HG03378 (cell line): ENCODE measurements at regions not wholly inside any gene's neighbourhood (a gene's known extent, or its start where the extent isn't known, plus 50 kb on each side); places are given as distances from the start of the nearest gene placed in this dataset.

Source experiments
- ATAC-seq: cut with Tn5 transposase; IDR thresholded peaks from one replicate; pipeline ENCODE4 v1.9.1; 2021; ENCODE audit warnings: mild to moderate bottlenecking, moderate library complexity; ENCODE audit not compliant: unreplicated experiment

DNA sequence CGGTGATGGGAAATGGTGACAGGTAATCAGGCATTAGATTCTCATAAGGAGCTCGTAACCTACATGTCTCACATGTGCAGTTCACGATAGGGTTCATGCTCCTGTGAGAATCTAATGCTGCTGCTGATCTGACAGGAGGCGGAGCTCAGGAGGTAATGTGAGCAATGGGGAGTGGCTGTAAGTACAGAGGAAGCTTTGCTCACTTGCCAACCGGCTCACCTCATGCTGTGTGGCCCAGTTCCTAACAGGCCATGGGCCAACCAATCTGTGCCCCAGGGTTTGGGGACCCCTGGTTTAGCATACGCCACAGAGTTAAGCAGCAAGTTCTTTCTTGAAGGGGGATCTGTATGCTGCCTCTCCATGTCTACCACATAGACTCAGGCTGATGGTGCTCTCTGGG, 133.1 kb downstream of the IQUB start:
- ATAC-seq: no peak

DNA sequence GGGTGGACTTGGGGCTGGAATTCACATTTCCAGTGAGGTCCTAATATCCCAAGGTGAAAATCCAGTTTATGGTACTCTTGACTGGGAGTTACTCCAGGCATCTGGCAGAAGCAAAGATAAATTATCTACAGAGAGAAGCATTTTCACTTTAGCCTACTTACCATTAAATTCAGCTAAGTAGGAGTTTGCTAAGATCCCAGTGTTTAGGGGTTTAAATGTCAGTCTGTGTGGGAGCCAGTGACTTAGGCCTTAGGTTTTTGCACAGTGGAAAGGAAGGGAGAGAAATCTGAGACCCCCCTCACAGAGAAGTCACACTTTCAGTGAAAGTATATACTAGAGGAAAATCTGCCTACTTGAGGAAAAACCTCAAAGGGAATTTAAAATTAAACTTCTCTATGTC, 134.2 kb downstream of the IQUB start:
- no peak for ATAC-seq

DNA sequence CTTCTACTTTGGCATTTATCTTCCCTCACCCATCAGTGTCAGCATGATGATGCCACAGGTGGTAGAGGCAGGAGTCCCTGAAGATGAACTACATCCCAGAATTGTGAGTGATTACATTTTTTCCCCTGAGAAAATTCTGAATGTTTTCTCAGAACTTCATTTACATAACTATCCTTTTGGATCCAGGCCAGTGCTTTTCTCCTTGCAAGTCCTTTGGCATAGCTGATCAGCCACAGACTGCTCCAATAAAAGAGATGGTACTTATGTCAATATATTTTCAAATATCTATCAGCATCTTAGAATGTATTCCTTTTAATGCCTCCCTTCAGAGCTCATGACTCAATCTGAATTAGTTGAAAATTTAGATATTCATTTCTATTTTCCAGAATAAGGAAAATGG, 135.5 kb downstream of the IQUB start:
- ATAC-seq: no peak

DNA sequence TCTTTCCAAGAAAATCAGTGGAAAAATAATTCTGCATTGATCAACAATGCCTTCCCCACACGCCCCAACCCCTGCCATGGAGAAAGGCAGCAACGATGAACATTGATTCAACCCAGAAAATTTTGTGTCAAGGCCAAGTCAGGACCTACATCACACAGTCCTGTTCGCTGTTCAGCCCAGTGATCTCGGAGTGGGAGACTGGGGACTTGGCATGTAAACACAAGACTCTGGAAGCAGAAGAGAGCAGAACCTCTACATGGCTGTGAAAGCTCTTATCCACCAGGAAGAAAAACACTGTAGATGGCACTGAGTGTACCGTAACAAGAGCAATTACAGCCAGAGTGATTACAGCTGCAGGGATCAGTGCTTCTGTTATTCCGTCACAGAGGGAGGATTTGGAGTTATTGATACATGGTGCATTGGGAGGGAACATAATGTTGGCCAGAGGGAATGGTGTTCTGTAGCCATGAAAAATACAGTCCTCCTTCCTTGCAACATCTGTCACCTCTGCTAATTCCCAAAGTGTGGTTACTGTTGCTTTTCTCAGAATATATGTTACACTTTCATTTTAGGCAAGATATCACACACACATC, 136.6 kb downstream of the IQUB start:
- ATAC-seq: no peak

DNA sequence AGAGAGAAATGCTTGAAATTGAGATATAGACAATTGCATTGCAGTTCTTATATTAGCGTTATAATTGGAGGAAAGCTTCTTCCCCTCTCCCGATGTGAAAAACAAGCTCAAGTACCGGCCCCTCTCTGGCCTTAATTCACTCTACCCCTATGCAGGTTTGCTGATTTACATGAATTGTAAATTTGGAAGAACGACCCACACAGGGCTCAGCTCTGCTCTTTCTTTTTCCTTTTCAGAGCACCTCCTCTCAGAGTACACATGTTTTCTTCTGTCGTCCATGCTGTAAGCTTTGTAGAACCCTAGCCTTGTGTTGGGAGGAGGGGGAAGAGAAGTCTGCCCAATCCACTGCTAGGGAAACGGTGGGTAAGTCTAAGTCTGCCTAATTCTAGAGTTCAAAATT, 140.8 kb downstream of the IQUB start:
- no peak for ATAC-seq

DNA sequence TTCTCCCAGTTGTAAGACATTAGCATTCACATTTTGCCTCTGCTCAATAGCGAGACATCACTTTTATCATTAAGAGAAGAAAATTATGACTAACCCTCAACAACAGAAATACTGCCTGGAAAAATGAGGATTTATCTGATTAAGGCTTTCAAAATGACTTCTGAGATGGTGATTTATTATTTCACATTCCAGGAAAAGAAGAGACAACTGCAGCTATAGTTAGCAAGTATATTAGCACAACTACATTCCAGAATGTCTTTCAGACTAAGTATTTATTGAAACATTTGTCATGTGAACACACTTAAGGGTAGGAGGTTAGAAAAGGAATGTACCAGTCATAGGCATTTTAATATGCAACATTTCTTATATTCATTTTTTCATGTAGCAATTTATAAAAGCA, 162.0 kb downstream of the IQUB start:
- no peak for ATAC-seq

DNA sequence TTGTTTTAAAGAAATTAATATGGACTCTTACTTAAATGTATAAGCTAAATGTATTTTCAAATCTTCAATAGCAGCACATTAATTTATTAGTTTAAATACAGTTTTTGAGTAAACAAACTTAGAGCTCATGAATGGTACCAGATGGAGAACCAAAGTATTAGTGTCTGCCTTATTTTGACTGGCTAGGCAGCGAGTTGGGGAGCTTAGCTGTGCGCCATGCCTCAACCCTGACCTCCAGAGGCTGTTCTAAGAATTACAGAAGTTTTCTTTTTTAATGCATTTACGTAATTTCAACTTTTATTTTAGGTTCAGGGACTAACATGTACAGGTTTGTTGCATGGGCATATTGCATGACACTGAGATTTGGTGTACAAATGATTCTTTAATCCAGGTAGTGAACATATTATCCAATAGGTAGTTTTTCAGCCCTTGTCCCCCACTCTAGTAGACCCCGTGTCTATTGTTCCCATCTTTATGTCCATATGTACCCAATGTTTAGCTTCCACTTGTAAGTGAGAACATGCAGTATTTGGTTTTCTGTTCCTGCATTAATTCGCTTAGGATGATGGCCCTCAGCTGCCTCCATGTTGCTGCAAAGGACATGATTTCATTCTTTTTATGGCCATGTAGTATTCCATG, 166.8 kb downstream of the IQUB start:
- ATAC-seq: peak; percentile 95

DNA sequence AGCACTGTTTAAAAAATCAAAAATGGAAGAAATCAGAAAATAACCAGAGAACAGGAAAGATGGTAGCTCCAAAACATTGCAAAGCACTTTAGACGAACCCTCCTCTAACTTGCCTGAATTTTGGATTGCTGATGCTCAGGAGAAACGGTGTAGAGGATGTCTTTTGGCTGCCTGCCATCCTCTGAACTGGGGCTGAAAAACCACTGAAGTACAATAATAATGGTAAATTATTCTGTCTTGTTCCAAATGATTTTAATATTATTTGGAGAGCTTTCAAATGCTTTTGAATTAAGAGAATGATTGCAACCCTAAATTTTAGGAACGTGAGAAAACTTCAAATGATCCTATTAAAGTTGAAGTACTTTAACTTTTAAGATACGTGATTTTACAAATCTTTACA, 167.3 kb upstream of the SLC13A1 start:
- ATAC-seq: no peak

DNA sequence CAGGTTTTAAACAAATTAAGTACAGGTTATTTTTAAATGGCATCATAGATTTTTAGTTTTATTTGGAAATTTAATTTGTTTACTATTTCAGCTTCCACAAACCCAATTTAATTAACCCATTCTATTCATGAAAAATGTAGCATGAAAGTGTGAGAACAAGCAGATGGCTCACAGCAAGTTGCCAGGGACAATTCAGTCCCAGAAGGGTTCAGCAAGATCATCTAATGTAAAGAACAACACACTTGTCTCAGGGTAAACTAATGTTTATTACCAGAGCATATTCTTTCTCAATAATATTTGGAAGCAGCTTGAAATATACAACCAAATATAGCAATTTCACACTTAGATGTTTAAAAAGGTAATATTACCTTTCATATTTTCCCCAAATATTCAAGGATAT, 166.9 kb upstream of the SLC13A1 start:
- no peak for ATAC-seq

DNA sequence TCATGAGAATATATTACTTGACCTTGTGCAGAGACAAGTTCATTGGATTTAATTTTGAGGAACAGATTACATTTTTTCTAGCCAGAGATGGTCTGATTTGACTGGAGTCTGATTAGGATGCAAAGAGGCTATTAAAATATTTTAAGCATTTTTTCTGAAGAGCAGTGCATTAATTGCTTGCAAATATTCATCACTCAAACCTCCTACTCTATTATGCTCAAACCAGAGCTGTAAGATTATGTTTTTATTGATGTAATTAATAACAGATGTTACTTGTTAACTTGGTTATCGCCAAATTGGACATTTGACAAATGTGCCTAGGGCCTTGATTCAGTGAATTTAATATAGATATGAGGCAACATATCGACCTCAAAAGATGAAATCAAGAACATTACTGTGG, 160.9 kb upstream of the SLC13A1 start:
- no peak for ATAC-seq

DNA sequence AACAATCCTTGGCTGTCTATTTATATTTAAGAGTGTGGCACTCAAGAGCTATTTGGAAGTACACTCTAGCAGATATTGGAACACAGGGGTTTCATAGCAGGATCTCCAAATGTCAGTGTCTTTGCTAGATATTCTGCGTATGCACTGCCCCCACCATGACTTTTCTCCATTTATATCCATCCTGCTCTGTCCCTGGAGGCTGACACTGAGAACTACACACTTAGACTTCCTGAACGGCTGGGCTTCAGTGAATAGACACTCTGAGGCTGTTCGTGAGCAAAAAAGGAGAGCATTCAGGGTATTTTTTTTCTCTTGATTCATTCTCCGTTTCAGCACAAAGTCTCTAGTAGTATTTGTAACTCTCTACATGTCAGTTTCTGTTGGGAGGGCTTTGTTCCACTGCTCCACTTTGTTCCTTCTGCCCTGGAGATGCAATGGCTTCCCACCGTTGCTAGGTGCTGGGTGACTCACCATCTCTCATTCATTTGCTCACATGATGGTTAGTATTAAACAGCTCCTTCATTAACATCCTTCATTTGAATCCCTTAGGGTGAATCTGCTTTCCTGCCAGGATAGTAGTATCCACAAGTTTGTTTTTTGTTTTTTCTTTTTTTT, 155.9 kb upstream of the SLC13A1 start:
- peak; percentile 52 for ATAC-seq

DNA sequence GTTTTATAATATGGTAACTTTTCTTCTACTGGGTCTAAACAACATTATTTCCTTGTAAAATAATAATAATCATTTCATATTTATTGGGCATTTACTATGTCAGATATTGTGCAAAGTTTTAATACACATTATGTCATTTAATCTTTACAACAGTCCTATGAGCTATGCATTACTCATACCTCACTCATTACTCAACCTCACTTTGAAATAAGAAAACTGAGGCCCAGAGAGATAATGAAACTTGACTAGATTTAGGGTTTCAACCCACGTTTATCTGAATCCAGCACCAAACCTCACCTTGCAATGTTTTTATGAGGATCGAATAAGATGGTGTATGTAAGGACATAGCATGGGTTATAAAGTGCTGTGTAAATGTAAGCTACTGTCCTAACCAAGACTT, 153.2 kb upstream of the SLC13A1 start:
- no peak for ATAC-seq

DNA sequence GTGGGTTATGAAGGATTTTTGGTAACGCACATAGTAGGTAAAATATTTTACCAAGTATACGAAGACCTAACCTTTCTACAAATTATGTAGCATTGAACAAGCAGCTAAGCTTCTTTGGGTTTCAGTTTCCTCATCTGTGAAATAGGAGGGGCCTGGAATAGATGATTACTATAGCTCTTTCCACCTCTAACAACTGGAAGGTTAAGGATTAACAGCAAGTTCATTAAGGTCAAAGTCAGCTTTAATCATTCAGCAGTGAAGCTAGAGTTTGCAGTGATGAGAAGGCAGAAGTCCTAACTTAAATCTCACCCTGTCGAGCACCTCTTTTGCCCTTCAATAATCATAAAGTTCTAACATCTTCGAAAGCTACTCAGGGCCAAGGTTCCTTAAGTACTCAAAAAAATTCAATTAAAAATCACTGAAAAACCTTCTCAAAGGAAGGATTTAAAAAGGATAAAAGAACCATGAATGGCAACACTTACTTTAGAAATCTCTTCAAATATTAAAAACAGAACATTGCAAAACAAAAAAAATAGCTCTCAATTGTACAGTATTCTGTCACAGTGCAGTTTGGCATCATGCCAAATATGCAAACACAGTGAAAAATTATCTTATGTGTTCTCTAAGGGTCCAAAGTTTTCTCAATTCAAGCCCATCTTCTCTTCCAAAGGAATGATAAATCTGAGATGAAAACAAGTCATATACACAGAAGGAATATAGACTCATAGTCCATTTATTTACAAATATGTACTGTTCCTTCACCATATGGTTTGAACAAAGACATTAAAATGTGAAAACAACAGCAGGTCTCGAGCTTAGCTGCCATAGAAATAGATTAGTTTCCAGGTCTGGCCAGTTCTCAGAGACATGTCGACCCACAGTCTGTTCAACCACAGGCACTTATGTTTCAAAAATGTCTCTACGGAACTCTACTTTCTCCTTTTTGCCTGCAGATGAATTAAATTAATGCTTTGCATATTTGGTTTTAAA, 152.0 kb upstream of the SLC13A1 start:
- no peak for ATAC-seq

DNA sequence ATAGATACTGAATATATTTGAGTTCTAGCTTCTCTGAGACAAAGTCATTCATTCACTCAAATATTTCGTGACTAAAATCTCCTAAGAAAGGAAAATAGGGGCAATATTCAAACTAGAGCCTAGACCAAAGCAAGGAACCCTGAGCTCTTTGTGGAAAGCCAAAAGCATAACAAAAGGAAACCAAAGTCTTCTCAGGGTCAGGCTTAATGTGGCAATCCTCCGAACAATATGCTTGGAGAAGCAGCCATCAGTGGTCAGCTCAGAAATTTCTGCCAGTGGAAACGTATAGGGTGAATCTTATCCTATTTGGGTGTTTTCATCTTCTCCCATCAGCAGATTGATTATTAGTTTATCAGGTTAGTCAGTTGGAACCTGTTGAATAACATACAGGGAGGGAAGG, 151.3 kb upstream of the SLC13A1 start:
- no peak for ATAC-seq

DNA sequence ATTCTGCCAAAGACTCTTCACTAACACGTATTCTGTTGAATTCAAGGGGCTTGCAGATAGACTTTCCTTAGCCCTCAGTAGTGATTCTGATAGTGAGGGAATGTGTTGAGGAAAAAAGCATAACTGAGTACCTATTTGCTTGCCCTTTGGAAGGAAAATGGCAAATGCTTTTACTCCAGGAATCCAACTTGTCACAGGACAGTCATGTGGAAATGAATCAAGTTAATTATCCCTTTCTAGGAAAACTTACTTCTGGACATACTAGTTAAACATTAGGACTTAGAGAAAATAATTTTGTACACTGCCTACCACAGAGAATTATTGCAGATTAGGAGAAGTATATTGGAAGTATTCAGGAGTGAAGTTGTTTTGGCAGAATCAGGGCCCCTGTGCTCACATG, 148.9 kb upstream of the SLC13A1 start:
- no peak for ATAC-seq

DNA sequence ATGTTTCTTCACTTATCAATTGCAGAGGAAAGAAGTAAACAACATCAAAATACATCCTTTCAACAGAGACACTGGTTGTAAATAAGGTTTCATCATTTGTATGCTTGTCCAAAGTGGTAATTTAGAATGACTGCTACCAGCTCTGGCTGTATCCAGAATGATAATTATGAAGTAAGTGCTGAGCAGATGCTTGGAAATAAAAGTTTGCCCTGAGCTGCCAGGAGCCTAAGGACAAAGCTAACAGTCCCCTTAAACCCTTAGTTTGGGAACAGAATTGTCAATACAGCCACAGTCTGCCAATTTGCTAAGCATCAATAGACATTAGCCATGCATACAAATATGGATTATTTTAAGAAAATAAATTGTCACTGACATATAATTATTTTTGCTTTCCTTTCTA, 147.0 kb upstream of the SLC13A1 start:
- no peak for ATAC-seq

DNA sequence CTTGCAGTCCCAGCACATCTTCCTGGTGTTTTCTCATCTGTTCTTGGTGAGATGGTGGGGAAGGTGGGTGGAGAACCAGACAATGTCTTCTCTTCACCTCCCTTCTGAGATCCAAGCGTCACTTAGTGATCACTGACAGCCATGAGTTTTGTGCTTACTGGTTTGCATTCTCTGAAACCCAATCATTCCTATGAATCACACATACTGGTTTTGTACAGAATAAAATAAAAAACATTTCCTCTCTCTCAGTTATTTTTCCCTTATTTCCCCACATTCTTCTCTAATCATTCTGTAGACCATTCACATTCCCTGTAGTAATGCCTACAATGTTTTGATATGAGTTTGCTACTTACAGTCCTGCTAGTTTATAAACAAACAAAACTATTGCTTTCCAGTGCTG, 143.8 kb upstream of the SLC13A1 start:
- ATAC-seq: no peak

DNA sequence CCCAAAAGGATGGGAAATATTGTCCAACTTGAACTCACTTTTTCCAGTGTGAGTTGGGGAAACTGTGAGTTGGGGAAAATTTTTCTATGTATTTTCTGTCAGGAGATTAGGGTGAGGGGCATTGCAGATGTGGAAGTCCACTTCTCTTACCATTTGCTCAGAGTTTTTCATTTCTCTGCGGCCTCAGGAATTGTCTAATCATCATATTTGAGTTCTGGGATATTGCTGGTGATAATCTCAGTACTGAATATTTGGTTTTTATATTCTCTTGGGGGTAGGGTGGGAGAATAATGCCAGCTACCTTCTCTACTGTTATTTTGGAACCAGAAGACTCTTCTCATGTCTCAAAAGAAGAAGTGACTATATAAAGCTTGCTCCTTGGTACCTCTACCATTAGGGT, 141.3 kb upstream of the SLC13A1 start:
- ATAC-seq: no peak

DNA sequence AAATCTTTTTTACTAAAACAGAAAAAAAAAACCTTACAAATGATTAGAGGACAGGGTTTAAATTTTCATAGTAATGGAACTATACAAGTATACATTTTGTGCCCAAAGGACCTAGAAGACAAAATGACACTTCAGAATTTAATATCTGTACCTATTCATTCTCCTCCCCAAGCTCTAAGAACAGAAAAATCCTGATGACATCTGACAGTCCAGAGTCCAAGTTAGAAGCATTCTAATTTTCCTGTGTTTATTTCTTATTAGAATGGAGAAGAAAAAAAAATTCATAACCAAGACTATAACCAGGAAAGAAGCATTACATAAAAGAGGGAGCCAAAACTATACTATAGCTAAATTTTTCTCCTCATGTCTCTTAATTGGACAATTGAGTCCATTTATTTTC, 138.9 kb upstream of the SLC13A1 start:
- no peak for ATAC-seq

DNA sequence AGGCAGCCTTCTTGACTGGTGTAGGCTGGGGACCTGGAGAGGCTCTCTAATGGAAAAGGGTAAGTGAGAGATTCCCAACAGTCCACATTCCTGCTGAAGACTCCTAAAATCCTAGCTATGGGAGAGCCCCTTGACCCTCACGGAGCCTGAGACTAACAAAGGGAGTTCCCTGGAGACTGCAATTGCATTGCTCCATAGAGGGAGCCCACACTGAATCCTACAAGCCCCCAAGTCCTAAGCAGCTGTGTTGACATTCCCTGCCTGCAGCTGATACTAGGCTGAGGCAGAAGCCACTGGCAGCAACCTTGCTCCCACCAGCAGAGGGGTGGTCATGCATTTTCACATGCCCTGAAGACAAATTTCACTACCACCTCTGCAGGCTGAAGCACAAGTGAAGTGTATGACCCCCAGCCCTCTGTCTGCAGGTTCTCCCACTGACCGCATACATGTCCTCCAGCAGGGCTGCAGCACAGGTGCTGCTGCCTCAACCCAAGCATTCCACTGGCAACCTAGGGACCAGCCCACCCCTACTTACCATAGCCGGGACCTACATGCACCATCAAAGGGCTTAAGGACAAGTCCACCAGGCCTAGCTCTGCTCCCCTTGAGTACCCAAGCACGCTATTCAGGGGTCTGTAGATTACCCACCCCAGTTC, 130.3 kb upstream of the SLC13A1 start:
- no peak for ATAC-seq

DNA sequence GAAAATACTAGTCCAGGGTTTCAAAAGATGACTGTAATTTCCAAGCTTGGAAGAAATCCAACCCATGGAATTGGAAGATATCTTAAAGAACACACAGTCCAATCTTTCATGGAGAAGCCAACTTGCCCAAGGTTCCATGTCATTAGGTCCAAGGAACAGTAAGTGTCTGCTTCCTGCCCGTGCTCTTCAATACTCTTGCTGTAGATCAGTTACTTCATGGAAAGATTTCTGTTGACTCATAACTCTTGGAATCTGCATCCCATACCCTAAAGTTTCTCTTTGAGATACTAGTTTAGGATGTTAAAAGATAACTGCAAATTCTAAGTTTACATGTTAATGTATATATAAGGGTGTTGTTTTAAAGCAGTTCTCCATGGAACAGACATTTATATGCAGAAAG, 127.9 kb upstream of the SLC13A1 start:
- ATAC-seq: no peak
